HG03095 (cell line): ENCODE measurements at regions not wholly inside any gene's neighbourhood (a gene's known extent, or its start where the extent isn't known, plus 50 kb on each side); places are given as distances from the start of the nearest gene placed in this dataset.

ENCODE experiments used
- ATAC-seq: cut with Tn5 transposase; IDR thresholded peaks from one replicate; pipeline ENCODE4 v1.9.1; 2021; ENCODE audit warnings: moderate library complexity; ENCODE audit not compliant: unreplicated experiment

DNA sequence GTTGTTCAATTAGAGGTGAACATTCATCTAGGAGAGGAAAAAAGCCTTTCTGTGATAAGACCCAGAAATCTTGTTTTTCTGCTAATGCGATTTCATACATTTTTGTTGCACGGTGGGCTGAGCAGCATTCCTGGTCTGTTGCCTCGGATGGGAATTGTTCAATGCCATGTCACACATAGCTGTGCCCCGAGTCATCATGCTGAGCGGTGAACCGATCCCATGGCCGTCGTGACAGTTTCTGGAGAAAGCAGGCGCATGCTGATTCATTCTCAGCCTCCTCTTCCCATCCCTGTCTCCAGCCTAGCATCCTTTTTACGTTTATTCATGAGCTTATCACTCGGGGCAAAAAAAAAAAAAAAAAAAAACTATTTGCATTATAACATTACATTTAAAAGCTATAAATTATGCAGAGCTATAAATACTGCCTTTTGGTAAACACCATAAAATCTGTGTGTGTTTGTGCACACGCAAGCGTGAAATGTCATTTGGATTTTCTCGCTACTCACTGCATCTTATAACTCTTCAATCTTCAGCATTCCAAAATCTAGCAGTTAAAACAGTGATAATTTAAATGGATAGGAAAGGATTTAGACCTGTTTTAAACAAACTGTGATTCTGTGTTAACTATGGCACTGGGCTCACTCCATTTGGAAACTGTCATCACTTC is 58.9 kb upstream of the IFNGR1 start:
- ATAC-seq, result no peak

DNA sequence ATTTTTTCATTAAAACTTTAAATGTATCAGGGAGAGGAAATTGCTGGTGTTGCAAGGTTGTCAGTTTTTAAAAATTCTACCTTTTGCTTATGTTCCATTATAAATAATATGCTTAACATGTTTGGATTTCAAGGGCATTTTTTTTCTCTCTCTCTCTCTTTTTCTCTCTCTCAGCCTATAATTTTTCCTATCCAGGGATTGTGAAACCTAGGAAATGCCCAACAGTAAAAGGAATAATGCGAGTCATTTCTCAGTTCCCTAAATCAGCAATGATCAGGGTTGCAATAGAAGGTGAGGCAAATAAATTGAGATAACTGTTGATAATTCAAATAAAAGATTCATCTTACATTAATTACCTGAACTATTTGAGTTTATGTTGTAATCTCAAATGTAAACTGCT is 53.2 kb upstream of the IFNGR1 start:
- no peak for ATAC-seq

DNA sequence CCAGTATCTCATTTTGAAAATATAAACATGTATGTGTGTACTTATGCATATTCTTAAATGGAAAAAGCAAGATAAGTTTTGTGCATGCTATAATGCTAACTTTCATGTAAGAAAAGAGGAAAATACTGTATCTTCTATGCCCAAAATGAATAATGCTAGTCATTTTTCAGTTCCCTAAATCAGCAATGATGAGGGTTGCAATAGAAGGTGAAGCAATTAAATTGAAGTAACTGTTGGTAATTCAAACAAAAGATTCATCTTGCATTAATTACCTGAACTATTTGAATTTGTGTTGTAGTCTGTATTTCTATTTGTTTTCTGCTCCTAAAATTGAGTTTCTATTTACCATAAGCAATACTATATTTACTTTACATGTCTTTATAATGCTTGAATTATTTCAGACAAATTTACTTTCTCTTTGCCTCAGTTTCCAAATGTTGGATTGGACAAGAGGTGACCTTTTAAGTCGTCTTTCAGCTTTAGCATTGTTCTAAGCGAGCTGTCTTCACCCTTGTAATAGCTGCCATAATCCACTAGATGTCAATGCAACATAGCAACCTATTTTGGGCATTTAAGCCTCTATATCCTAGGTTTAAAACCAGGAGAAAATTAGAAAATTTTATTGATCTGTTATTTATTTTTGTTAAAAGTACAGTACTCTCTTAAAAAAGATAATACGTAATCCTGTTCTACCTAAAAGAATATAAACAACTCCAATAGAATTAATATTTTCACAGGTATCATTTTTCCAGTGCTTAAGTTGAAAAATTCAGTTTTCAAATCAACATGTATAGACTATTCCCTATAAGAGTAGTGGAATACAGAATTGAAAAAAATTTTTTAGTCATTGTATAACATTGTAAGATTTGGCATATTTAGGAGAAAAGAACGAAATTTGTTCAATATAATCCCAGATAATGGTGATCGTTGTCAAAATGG is 52.3 kb upstream of the IFNGR1 start:
- ATAC-seq, result no peak

- no peak for ATAC-seq
These were observed 50.6 kb upstream of the IFNGR1 start for GRCh38 chr6:137269803-137270202.

- no peak for ATAC-seq
These were observed 50.2 kb upstream of the IFNGR1 start for GRCh38 chr6:137269347-137269746.
